HepG2 (cell line): ENCODE measurements at regions not wholly inside any gene's neighbourhood (a gene's known extent, or its start where the extent isn't known, plus 50 kb on each side); places are given as distances from the start of the nearest gene placed in this dataset.

Experiments used
- ATAC-seq: fragments of 200-7000 bp; cut with Tn5 transposase; 3 replicates; pipeline ENCODE4 v1.9.1; 2020; ENCODE audit warnings: mild to moderate bottlenecking, moderate library complexity
- BruUV-seq: library from RNA; stranded (reverse); fragments of 400-500 nt; replicated peaks from 2 replicates; lab custom pipeline; 2021; lab: Mats Ljungman, UMichigan
- CTCF ChIA-PET: fragments of 300-600 bp; formaldehyde crosslinking; extraction: SDS; loops from one replicate; lab custom pipeline; 2021; ENCODE audit warnings: low total read pairs, inconsistent platforms, low intra/inter-chr PET ratio; lab: Yijun Ruan, JAX
- POLR2A ChIA-PET: fragments of 350-600 bp; sonication (Branson Sonifier 250); formaldehyde crosslinking; loops from one replicate; lab custom pipeline; 2020; ENCODE audit warnings: antibody characterized with exemption, inconsistent platforms; lab: Yijun Ruan, JAX
- DNase-seq: peaks from one replicate; pipeline ENCODE4 v3.0.0-alpha.2; 2015; ENCODE audit warnings: low spot score
- FAIRE-seq: peaks from 3 replicates; lab custom pipeline; 2011; peaks lifted over from hg19 to GRCh38; lab: Jason Lieb, UNC
- H2AFZ ChIP-seq: one replicate; pipeline ENCODE4 v1.6.1; 2011; ENCODE audit warnings: low read length, inconsistent platforms
- H3K27ac ChIP-seq: fragments of 300-600 bp; 3 replicates; pipeline ENCODE4 v1.8.0; 2011; ENCODE audit warnings: mixed run types, mild to moderate bottlenecking, mixed read lengths, low read length, inconsistent platforms; ENCODE audit not compliant: insufficient read depth; ENCODE audit errors: extremely low read length
- H3K27me3 ChIP-seq, 2 experiments: fragments of 200-600 bp in 1 of 2; 2 replicates in 1 of 2; 3 replicates in 1 of 2; pipeline versions ENCODE4 v1.6.0 to v1.8.0; 2011; ENCODE audit warnings: low read length in 2 of 2, mild to moderate bottlenecking in 2 of 2, moderate library complexity in 2 of 2, inconsistent platforms in 1 of 2; ENCODE audit not compliant: insufficient read depth in 2 of 2, control insufficient read depth in 1 of 2
- H3K36me3 ChIP-seq, 2 experiments: fragments of 200-600 bp in 1 of 2; replicated peaks in 1 of 2; 2 replicates in 1 of 2; 3 replicates in 1 of 2; pipeline versions ENCODE4 v1.5.1 to v1.8.0; 2011; ENCODE audit warnings: low read length in 2 of 2, inconsistent platforms in 1 of 2; ENCODE audit not compliant: insufficient read depth in 2 of 2, control insufficient read depth in 1 of 2
- H3K4me1 ChIP-seq: 2 replicates; pipeline ENCODE4 v1.5.1; 2012; ENCODE audit warnings: low read length, inconsistent platforms; ENCODE audit not compliant: insufficient read depth
- H3K4me2 ChIP-seq: 2 replicates; pipeline ENCODE4 v1.6.0; 2011; ENCODE audit warnings: low read depth, low read length, inconsistent platforms
- H3K4me3 ChIP-seq, 3 experiments: fragments of 200-600 bp in 1 of 3; sonication (generic), shearing (Covaris generic) in 1 of 3; replicated peaks in 1 of 3; 2 replicates each; pipeline ENCODE4 v1.5.1; 2011 to 2016; ENCODE audit warnings: low read length in 3 of 3, inconsistent platforms in 2 of 3, low read depth in 2 of 3, mild to moderate bottlenecking in 2 of 3, control low read depth in 1 of 3, mixed read lengths in 1 of 3; ENCODE audit not compliant: insufficient read depth in 1 of 3
- H3K79me2 ChIP-seq: one replicate; pipeline ENCODE4 v1.6.1; 2011; ENCODE audit warnings: low read length, inconsistent platforms; ENCODE audit not compliant: insufficient read depth
- H3K9ac ChIP-seq: 2 replicates; pipeline ENCODE4 v1.6.0; 2011; ENCODE audit warnings: mild to moderate bottlenecking, low read depth, low read length, inconsistent platforms; ENCODE audit not compliant: insufficient read depth
- H3K9me3 ChIP-seq: 2 replicates; pipeline ENCODE4 v1.5.1; 2012; ENCODE audit warnings: mild to moderate bottlenecking, low read length
- H4K20me1 ChIP-seq: 2 replicates; pipeline ENCODE4 v1.6.0; 2011; ENCODE audit warnings: inconsistent platforms, mild to moderate bottlenecking, low read length, moderate library complexity; ENCODE audit not compliant: insufficient read depth
- AGO2 ChIP-seq: fragments of 200-400 bp; formaldehyde crosslinking; optimal IDR thresholded peaks from 2 replicates; pipeline ENCODE3; 2017; ENCODE audit warnings: mild to moderate bottlenecking, low read depth, low read length, moderate library complexity
- EEA1 ChIP-seq: sonication (generic); formaldehyde crosslinking; IDR thresholded peaks from 2 replicates; pipeline ENCODE4 v1.5.1; 2020; ENCODE audit warnings: mild to moderate bottlenecking, missing genetic modification reagents, borderline replicate concordance
- KLF15 ChIP-seq: sonication (generic); formaldehyde crosslinking; IDR thresholded peaks from 2 replicates; pipeline ENCODE4 v1.8.1; 2023; ENCODE audit warnings: borderline replicate concordance, mild to moderate bottlenecking, inconsistent platforms, missing genetic modification reagents, mixed read lengths
- LCORL ChIP-seq, 2 experiments: fragments of 450-650 bp in 1 of 2; sonication (generic) in 1 of 2; formaldehyde crosslinking in 1 of 2; IDR thresholded peaks; 2 replicates each; pipeline versions ENCODE4 v1.5.0 to v1.6.1; 2017 to 2020; ENCODE audit warnings: antibody characterized with exemption in 1 of 2, missing genetic modification reagents in 1 of 2
- NFYC ChIP-seq: IDR thresholded peaks from 2 replicates; pipeline ENCODE4 v1.6.1; 2016; ENCODE audit warnings: missing genetic modification reagents, missing compliant biosample characterization
- ZNF232 ChIP-seq: sonication (generic); formaldehyde crosslinking; IDR thresholded peaks from 2 replicates; pipeline ENCODE4 v1.4.0; 2020; ENCODE audit warnings: missing genetic modification reagents, borderline replicate concordance
- WGBS: methylation state at CpG from one replicate; pipeline ENCODE4 v1.1.6; 2017; ENCODE audit warnings: low lambda C conversion rate; 5-methylcytosine and 5-hydroxymethylcytosine counted together
- in situ Hi-C: cut with HindIII; loops from 2 replicates; pipeline ENCODE4 v1.10.0; 2017; ENCODE audit warnings: low pct_unique_long_range_greater_than_20kb; ENCODE audit not compliant: extremely low pct_ligation_motif_present
- intact Hi-C: fragments of 100-400 bp; cut with micrococcal nuclease; formaldehyde crosslinking; loops from one replicate; pipeline ENCODE4 v1.10.0; 2022; ENCODE audit not compliant: unreplicated experiment
- TF ChIP-seq, protein P1 (sequence below): sonication (generic); formaldehyde crosslinking; IDR thresholded peaks from 2 replicates; pipeline ENCODE4 v1.8.1; 2023; ENCODE audit warnings: mild to moderate bottlenecking, missing genetic modification reagents
- TF ChIP-seq, protein P2 (sequence below): sonication (generic); formaldehyde crosslinking; conservative IDR thresholded peaks from 2 replicates; pipeline ENCODE4 v1.5.0; 2020; ENCODE audit warnings: missing genetic modification reagents
- TF ChIP-seq, protein P3 (sequence below): sonication (generic); formaldehyde crosslinking; IDR thresholded peaks from 2 replicates; pipeline ENCODE4 v1.4.0; 2020; ENCODE audit warnings: missing genetic modification reagents, borderline replicate concordance
- TF ChIP-seq, protein P4 (sequence below): sonication (generic); formaldehyde crosslinking; IDR thresholded peaks from 2 replicates; pipeline ENCODE4 v1.4.0; 2020; ENCODE audit warnings: missing genetic modification reagents

DNA sequence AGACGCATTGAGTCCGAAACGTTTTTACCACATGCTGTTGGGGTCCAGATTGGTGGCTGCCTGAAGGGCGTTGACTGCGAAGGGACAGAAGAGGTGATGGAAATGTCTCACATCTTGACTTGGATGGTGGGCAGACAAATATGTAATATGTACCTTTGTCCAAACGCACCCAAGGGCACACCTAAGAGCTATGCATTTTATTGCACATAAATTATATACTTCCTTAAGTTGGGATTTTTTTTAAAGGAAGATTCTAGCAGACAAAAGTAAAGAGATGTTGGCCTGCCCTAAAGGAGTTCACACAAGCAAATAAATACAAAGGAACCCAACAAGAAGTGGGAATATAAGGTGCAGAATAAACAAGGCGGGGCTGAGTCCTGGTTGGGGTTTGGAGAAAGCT lies 91.1 kb upstream of the TBL1X start:
- H3K4me1 ChIP-seq: peaks cover 16% of the 10 kb centered on the region
- DNase-seq (no peak), FAIRE-seq (no peak), ATAC-seq (no peak)
- no TSS peak for BruUV-seq
- in situ Hi-C loops: no loop called here
- no peak overlapping the region for H3K9ac ChIP-seq
- no peak overlapping the region for H3K27ac ChIP-seq
- intact Hi-C loops: no loop called here
- no peaks in the 10 kb centered on the region for H3K36me3 ChIP-seq
- no peaks in the 10 kb centered on the region for H3K79me2 ChIP-seq
- H3K4me3 ChIP-seq: no peak overlapping the region
- H3K9me3 ChIP-seq: no peaks in the 10 kb centered on the region
- H3K27me3 ChIP-seq: no peaks in the 10 kb centered on the region
- ChIA-PET CTCF (no interaction called here), POLR2A (no interaction called here)
- no peaks in the 10 kb centered on the region for H4K20me1 ChIP-seq
- H2AFZ ChIP-seq: no peak overlapping the region
- 86% methylated on average over 7 of the region's 7 CpGs for WGBS
- no peak overlapping the region for H3K4me2 ChIP-seq
- TF ChIP-seq KLF15 (CRISPR knock-in tag) (no peak), NFYC (no peak), EEA1 (CRISPR knock-in tag) (no peak), ZNF232 (no peak), LCORL (IDR thresholded peaks at IDR 0.05) (no peak), LCORL (CRISPR knock-in tag; IDR thresholded peaks at IDR 0.05) (no peak), AGO2 (no peak)
- TF ChIP-seq, protein P1, sequence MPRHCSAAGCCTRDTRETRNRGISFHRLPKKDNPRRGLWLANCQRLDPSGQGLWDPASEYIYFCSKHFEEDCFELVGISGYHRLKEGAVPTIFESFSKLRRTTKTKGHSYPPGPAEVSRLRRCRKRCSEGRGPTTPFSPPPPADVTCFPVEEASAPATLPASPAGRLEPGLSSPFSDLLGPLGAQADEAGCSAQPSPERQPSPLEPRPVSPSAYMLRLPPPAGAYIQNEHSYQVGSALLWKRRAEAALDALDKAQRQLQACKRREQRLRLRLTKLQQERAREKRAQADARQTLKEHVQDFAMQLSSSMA (CRISPR knock-in tag): no peak
- TF ChIP-seq, protein P2, sequence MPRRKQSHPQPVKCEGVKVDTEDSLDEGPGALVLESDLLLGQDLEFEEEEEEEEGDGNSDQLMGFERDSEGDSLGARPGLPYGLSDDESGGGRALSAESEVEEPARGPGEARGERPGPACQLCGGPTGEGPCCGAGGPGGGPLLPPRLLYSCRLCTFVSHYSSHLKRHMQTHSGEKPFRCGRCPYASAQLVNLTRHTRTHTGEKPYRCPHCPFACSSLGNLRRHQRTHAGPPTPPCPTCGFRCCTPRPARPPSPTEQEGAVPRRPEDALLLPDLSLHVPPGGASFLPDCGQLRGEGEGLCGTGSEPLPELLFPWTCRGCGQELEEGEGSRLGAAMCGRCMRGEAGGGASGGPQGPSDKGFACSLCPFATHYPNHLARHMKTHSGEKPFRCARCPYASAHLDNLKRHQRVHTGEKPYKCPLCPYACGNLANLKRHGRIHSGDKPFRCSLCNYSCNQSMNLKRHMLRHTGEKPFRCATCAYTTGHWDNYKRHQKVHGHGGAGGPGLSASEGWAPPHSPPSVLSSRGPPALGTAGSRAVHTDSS (CRISPR knock-in tag): no peak
- TF ChIP-seq, protein P3, sequence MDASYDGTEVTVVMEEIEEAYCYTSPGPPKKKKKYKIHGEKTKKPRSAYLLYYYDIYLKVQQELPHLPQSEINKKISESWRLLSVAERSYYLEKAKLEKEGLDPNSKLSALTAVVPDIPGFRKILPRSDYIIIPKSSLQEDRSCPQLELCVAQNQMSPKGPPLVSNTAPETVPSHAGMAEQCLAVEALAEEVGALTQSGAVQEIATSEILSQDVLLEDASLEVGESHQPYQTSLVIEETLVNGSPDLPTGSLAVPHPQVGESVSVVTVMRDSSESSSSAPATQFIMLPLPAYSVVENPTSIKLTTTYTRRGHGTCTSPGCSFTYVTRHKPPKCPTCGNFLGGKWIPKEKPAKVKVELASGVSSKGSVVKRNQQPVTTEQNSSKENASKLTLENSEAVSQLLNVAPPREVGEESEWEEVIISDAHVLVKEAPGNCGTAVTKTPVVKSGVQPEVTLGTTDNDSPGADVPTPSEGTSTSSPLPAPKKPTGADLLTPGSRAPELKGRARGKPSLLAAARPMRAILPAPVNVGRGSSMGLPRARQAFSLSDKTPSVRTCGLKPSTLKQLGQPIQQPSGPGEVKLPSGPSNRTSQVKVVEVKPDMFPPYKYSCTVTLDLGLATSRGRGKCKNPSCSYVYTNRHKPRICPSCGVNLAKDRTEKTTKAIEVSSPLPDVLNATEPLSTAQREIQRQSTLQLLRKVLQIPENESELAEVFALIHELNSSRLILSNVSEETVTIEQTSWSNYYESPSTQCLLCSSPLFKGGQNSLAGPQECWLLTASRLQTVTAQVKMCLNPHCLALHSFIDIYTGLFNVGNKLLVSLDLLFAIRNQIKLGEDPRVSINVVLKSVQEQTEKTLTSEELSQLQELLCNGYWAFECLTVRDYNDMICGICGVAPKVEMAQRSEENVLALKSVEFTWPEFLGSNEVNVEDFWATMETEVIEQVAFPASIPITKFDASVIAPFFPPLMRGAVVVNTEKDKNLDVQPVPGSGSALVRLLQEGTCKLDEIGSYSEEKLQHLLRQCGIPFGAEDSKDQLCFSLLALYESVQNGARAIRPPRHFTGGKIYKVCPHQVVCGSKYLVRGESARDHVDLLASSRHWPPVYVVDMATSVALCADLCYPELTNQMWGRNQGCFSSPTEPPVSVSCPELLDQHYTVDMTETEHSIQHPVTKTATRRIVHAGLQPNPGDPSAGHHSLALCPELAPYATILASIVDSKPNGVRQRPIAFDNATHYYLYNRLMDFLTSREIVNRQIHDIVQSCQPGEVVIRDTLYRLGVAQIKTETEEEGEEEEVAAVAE (CRISPR knock-in tag): no peak
- TF ChIP-seq, protein P4, sequence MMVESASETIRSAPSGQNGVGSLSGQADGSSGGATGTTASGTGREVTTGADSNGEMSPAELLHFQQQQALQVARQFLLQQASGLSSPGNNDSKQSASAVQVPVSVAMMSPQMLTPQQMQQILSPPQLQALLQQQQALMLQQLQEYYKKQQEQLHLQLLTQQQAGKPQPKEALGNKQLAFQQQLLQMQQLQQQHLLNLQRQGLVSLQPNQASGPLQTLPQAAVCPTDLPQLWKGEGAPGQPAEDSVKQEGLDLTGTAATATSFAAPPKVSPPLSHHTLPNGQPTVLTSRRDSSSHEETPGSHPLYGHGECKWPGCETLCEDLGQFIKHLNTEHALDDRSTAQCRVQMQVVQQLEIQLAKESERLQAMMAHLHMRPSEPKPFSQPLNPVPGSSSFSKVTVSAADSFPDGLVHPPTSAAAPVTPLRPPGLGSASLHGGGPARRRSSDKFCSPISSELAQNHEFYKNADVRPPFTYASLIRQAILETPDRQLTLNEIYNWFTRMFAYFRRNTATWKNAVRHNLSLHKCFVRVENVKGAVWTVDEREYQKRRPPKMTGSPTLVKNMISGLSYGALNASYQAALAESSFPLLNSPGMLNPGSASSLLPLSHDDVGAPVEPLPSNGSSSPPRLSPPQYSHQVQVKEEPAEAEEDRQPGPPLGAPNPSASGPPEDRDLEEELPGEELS: no peak
